Sigmoid colon (tissue), 4 donors: ENCODE measurements at regions not wholly inside any gene's neighbourhood (a gene's known extent, or its start where the extent isn't known, plus 50 kb on each side); places are given as distances from the start of the nearest gene placed in this dataset.
"Not testable (repeated sequence)": the region's sequence is repeated elsewhere in the genome, so short reads cannot be mapped to it uniquely, and the experiment has no call there.

Source experiments
- EP300 ChIP-seq, 4 donors: sonication (generic); formaldehyde crosslinking; IDR thresholded peaks; one replicate each; pipeline ENCODE4 v1.6.1; 2017; ENCODE audit warnings: antibody characterized with exemption in 4 of 4
- POLR2A ChIP-seq, 2 donors: fragments of 450-650 bp; IDR thresholded peaks; one replicate each; pipeline ENCODE4 v1.6.1; 2016; ENCODE audit warnings: antibody characterized with exemption in 2 of 2, mild to moderate bottlenecking in 2 of 2, moderate library complexity in 2 of 2
- TF ChIP-seq, protein P1 (sequence below), 4 experiments: fragments of 450-650 bp in 3 of 4; fragments of 200-600 bp in 1 of 4; IDR thresholded peaks; one replicate each; pipeline ENCODE4 v1.5.1; 2016 to 2019; ENCODE audit warnings: antibody characterized with exemption in 4 of 4, mild to moderate bottlenecking in 3 of 4, moderate library complexity in 2 of 4

DNA sequence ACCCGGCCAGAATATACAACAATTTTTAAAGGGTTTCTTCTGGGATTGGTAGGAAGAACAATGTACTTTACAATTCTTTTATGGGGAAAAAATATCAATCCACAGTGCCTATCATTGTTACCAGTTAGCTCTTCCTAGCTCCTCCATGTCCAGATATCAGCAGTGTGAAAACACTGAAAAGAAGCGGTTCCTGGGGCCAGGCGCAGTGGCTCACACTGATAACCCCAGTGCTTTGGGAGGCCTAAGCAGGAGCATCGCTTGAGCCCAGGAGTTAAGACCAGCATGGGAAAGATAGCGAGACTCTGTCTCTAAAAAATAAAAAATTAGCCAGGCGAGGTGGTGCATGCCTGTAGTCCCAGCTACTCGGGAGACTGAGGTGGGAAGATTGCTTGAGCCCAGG, 114.5 kb upstream of the VOPP1 start:
- TF ChIP-seq EP300, POLR2A (IDR thresholded peaks at IDR 0.05): not testable (repeated sequence)
- TF ChIP-seq, protein P1, sequence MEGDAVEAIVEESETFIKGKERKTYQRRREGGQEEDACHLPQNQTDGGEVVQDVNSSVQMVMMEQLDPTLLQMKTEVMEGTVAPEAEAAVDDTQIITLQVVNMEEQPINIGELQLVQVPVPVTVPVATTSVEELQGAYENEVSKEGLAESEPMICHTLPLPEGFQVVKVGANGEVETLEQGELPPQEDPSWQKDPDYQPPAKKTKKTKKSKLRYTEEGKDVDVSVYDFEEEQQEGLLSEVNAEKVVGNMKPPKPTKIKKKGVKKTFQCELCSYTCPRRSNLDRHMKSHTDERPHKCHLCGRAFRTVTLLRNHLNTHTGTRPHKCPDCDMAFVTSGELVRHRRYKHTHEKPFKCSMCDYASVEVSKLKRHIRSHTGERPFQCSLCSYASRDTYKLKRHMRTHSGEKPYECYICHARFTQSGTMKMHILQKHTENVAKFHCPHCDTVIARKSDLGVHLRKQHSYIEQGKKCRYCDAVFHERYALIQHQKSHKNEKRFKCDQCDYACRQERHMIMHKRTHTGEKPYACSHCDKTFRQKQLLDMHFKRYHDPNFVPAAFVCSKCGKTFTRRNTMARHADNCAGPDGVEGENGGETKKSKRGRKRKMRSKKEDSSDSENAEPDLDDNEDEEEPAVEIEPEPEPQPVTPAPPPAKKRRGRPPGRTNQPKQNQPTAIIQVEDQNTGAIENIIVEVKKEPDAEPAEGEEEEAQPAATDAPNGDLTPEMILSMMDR (IDR thresholded peaks at IDR 0.05), result not testable (repeated sequence)
